Activated naive CD8-positive, alpha-beta T cell (primary cell): ENCODE measurements at regions not wholly inside any gene's neighbourhood (a gene's known extent, or its start where the extent isn't known, plus 50 kb on each side); places are given as distances from the start of the nearest gene placed in this dataset.

ENCODE experiments used
- H3K27ac Mint-ChIP-seq: one replicate; pipeline ENCODE4 v1.8.0; 2021; ENCODE audit warnings: mixed read lengths
- H3K27me3 Mint-ChIP-seq: one replicate; pipeline ENCODE4 v1.8.0; 2021; ENCODE audit warnings: mixed read lengths
- H3K36me3 Mint-ChIP-seq: one replicate; pipeline ENCODE4 v1.8.0; 2021; ENCODE audit warnings: mixed read lengths
- H3K4me1 Mint-ChIP-seq: one replicate; pipeline ENCODE4 v1.8.0; 2021; ENCODE audit warnings: low read depth, mixed read lengths
- H3K4me3 Mint-ChIP-seq: one replicate; pipeline ENCODE4 v1.8.0; 2021; ENCODE audit warnings: mild to moderate bottlenecking, mixed read lengths
- H3K9me3 Mint-ChIP-seq: one replicate; pipeline ENCODE4 v1.8.0; 2021; ENCODE audit warnings: low read depth, mixed read lengths

GRCh38 chr10:128281861-128282260 is 155.6 kb upstream of the MKI67 start:
- no peaks in the 10 kb centered on the region for H3K36me3 Mint-ChIP-seq
- no peak overlapping the region for H3K27ac Mint-ChIP-seq
- H3K4me3 Mint-ChIP-seq, result no peak overlapping the region
- H3K9me3 Mint-ChIP-seq, result no peaks in the 10 kb centered on the region
- H3K27me3 Mint-ChIP-seq, result peaks cover 8% of the 10 kb centered on the region
- H3K4me1 Mint-ChIP-seq, result no peaks in the 10 kb centered on the region

- Mint-ChIP-seq H3K27ac (no peak overlapping the region), H3K4me1 (no peaks in the 10 kb centered on the region), H3K4me3 (no peak overlapping the region), H3K9me3 (no peaks in the 10 kb centered on the region), H3K27me3 (peaks cover 27% of the 10 kb centered on the region), H3K36me3 (peaks cover 9% of the 10 kb centered on the region)
Measured at GRCh38 chr10:128286141-128286761, 160.0 kb upstream of the MKI67 start.

GRCh38 chr10:128286762-128287500 is 160.7 kb upstream of the MKI67 start:
- peaks cover 11% of the 10 kb centered on the region for H3K36me3 Mint-ChIP-seq
- H3K27ac Mint-ChIP-seq, result no peak overlapping the region
- no peak overlapping the region for H3K4me3 Mint-ChIP-seq
- H3K4me1 Mint-ChIP-seq, result no peaks in the 10 kb centered on the region
- H3K9me3 Mint-ChIP-seq, result no peaks in the 10 kb centered on the region
- H3K27me3 Mint-ChIP-seq, result peaks cover 28% of the 10 kb centered on the region

- Mint-ChIP-seq H3K27me3 (peaks cover 28% of the 10 kb centered on the region), H3K9me3 (no peaks in the 10 kb centered on the region), H3K4me1 (no peaks in the 10 kb centered on the region), H3K27ac (no peak overlapping the region), H3K4me3 (no peak overlapping the region), H3K36me3 (peaks cover 11% of the 10 kb centered on the region)
Measured at GRCh38 chr10:128287921-128288320, 161.7 kb upstream of the MKI67 start.

GRCh38 chr10:128289621-128290020 is 163.4 kb upstream of the MKI67 start:
- Mint-ChIP-seq H3K9me3 (no peaks in the 10 kb centered on the region), H3K27me3 (peaks cover 28% of the 10 kb centered on the region)

GRCh38 chr10:128295003-128295402 is 168.8 kb upstream of the MKI67 start:
- peaks cover 6% of the 10 kb centered on the region for H3K36me3 Mint-ChIP-seq
- peaks cover 7% of the 10 kb centered on the region for H3K27me3 Mint-ChIP-seq
- no peak overlapping the region for H3K4me3 Mint-ChIP-seq
- no peak overlapping the region for H3K27ac Mint-ChIP-seq
- H3K9me3 Mint-ChIP-seq, result no peaks in the 10 kb centered on the region
- H3K4me1 Mint-ChIP-seq, result no peaks in the 10 kb centered on the region

More at GRCh38 chr10:128289621-128290020, 163.4 kb upstream of the MKI67 start:
- Mint-ChIP-seq H3K36me3 (peaks cover 11% of the 10 kb centered on the region), H3K4me3 (no peak overlapping the region), H3K27ac (no peak overlapping the region), H3K4me1 (no peaks in the 10 kb centered on the region)

- Mint-ChIP-seq H3K9me3 (peaks cover under 1% of the 10 kb centered on the region), H3K27me3 (no peaks in the 10 kb centered on the region), H3K27ac (no peak overlapping the region), H3K4me1 (no peaks in the 10 kb centered on the region), H3K4me3 (no peak overlapping the region), H3K36me3 (no peaks in the 10 kb centered on the region)
Measured at GRCh38 chr10:128296253-128297007, 170.2 kb upstream of the MKI67 start.

GRCh38 chr10:128297709-128298378 is 171.6 kb upstream of the MKI67 start:
- no peak overlapping the region for H3K4me3 Mint-ChIP-seq
- no peak overlapping the region for H3K27ac Mint-ChIP-seq
- H3K36me3 Mint-ChIP-seq, result no peaks in the 10 kb centered on the region
- peaks cover 6% of the 10 kb centered on the region for H3K9me3 Mint-ChIP-seq
- no peaks in the 10 kb centered on the region for H3K4me1 Mint-ChIP-seq
- no peaks in the 10 kb centered on the region for H3K27me3 Mint-ChIP-seq

- H3K27me3 Mint-ChIP-seq, result no peaks in the 10 kb centered on the region
- H3K4me1 Mint-ChIP-seq, result no peaks in the 10 kb centered on the region
- H3K9me3 Mint-ChIP-seq, result peaks cover 6% of the 10 kb centered on the region
- no peak overlapping the region for H3K27ac Mint-ChIP-seq
- no peak overlapping the region for H3K4me3 Mint-ChIP-seq
- no peaks in the 10 kb centered on the region for H3K36me3 Mint-ChIP-seq
Measured at GRCh38 chr10:128298587-128298986, 172.4 kb upstream of the MKI67 start.

GRCh38 chr10:128300290-128300824 is 174.1 kb upstream of the MKI67 start:
- H3K4me1 Mint-ChIP-seq, result no peaks in the 10 kb centered on the region
- H3K27ac Mint-ChIP-seq, result no peak overlapping the region
- no peak overlapping the region for H3K4me3 Mint-ChIP-seq
- no peaks in the 10 kb centered on the region for H3K27me3 Mint-ChIP-seq
- H3K36me3 Mint-ChIP-seq, result no peaks in the 10 kb centered on the region
- peaks cover 6% of the 10 kb centered on the region for H3K9me3 Mint-ChIP-seq

- no peaks in the 10 kb centered on the region for H3K4me1 Mint-ChIP-seq
- no peak overlapping the region for H3K27ac Mint-ChIP-seq
- no peaks in the 10 kb centered on the region for H3K27me3 Mint-ChIP-seq
- no peak overlapping the region for H3K4me3 Mint-ChIP-seq
- H3K36me3 Mint-ChIP-seq, result no peaks in the 10 kb centered on the region
- H3K9me3 Mint-ChIP-seq, result peaks cover 6% of the 10 kb centered on the region
Measured at GRCh38 chr10:128301051-128301450, 174.8 kb upstream of the MKI67 start.

- no peaks in the 10 kb centered on the region for H3K36me3 Mint-ChIP-seq
- H3K4me1 Mint-ChIP-seq, result no peaks in the 10 kb centered on the region
- H3K4me3 Mint-ChIP-seq, result no peak overlapping the region
- no peak overlapping the region for H3K27ac Mint-ChIP-seq
- H3K9me3 Mint-ChIP-seq, result peaks cover 6% of the 10 kb centered on the region
- H3K27me3 Mint-ChIP-seq, result no peaks in the 10 kb centered on the region
Measured at GRCh38 chr10:128302808-128303207, 176.6 kb upstream of the MKI67 start.

- Mint-ChIP-seq H3K27me3 (no peaks in the 10 kb centered on the region), H3K9me3 (peaks cover 6% of the 10 kb centered on the region), H3K36me3 (no peaks in the 10 kb centered on the region), H3K4me3 (no peak overlapping the region), H3K4me1 (no peaks in the 10 kb centered on the region), H3K27ac (no peak overlapping the region)
Measured at GRCh38 chr10:128304271-128304670, 178.0 kb upstream of the MKI67 start.

GRCh38 chr10:128305601-128306345 is 179.6 kb upstream of the MKI67 start:
- Mint-ChIP-seq H3K36me3 (no peaks in the 10 kb centered on the region), H3K9me3 (peaks cover 6% of the 10 kb centered on the region), H3K4me3 (no peak overlapping the region), H3K27ac (no peak overlapping the region), H3K4me1 (no peaks in the 10 kb centered on the region), H3K27me3 (no peaks in the 10 kb centered on the region)
